Inflammatory macrophage (primary cell): ENCODE measurements at regions not wholly inside any gene's neighbourhood (a gene's known extent, or its start where the extent isn't known, plus 50 kb on each side); places are given as distances from the start of the nearest gene placed in this dataset.
"Not testable (repeated sequence)": the region's sequence is repeated elsewhere in the genome, so short reads cannot be mapped to it uniquely, and the experiment has no call there.

ENCODE experiments used
- DNase-seq, 2 donors: peaks; one replicate each; pipeline ENCODE4 v3.0.0-alpha.2; 2020 to 2022

DNA sequence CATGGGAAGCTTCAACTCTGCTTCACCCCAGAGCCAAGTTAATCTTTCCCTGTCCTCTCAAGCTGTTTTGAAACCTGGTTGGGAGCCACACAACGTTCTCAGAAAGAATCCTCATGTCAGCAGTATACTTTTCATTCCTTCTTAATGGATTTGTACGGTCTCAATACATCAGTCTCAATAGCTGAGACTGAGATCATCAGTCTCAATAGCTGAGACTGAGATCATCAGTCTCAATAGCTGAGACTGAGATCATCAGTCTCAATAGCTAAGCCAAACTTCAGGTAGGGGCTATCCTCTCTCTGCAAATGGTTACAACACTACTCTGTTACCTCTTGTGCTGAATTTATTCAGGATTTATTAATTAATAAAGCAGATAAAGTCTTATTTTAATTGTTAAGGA, 1317.4 kb upstream of the CDH9 start:
- DNase-seq, result no peak

DNA sequence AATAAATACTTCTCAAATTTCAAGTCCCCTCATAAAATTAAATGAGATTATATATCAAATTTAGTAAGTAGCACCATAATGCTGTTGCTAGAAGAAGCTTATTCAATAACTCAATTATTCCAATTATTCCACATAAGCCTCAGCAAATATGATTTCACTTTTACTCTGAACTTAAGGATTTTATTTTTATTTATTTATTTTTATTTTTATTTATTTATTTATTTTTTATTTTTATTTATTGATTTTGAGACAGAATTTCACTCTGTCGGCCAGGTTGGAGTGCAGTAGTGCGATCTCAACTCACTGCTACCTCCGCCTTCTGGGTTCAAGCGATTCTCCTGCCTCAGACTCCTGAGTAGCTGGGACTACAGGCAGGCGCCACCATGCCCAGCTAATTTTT, 1308.3 kb upstream of the CDH9 start:
- no peak for DNase-seq

DNA sequence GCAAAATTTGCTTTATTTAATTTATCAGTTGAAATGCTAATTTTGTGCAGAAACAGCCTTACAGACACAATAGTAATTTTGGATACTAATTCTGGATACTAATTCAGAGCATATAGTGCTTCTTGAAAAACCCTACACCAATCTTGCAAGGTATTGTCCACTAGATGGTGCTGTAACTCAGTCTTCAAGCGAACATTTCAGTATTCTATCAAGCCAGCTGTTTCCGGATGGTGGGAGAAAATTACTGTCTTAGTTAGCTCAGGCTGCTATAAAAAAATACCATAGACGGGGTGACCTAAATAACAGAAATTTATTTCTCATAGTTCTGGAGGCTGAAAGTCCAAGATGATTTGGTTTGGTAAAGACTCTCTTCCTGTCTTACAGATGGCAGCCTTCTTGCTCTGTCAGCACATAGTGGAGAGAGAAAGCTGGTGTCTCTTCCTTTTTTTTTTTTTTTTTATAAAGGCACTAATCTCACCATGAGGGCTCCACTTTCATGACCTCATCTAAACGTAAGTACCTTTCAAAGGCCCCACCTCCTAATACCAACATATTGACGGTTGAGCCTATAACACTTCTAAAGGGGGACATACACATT, 1306.5 kb upstream of the CDH9 start:
- peak in 1 of 2 donors; percentile 12 for DNase-seq

DNA sequence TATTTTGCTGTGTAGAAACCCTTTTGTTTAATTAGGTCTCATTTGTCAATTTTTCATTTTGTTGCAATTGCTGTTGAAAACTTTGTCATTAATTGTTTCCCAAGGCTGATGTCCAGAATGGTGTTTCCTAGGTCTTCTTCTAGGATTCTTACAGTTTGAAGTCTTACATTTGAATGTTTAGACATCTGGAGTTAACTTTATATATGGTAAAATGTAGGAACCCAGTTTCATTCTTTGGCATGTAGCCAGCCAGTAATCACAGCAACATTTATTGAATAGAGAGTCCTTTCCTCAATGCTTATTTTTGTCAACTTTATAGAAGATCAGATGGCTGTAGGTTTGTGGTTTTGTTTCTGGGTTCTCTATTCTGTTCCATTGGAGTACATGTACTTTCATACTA, 1290.8 kb upstream of the CDH9 start:
- no peak for DNase-seq

DNA sequence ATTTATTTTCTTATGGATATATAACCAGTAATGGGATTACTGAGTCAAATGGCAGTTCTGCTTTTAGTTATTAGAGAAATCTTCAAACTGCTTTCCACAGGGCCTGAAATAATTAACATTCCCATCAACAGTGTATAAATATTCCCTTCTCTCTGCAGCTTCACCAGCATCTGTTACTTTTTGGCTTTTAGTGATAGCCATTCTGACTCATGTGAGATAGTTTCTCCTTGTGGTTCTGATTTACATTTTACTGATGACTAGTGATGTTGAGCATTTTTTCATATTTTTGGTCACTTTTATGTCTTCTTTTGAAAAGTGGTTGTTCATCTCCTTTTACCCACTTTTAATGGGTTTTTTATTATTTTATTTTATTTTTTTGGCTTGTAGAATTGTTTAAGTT, 1290.3 kb upstream of the CDH9 start:
- DNase-seq, result no peak

DNA sequence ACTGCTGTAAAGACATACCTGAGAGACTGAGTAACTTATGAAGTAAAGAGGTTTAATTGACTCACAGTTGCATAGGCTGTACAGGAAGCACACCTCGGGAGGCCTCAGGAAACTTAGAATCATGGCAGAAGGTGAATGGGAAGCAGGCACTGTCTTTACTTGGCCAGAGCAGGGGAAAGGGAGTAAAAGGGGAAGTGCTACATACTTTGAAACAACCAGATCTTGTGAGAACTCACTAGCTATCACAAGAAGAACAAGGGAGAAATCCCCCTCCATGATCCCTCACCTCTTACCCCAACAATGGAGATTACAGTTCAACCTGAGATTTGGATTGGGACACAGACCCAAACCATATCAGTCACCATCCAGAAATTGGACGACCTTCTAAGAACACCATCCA, 1285.8 kb upstream of the CDH9 start:
- no peak for DNase-seq

DNA sequence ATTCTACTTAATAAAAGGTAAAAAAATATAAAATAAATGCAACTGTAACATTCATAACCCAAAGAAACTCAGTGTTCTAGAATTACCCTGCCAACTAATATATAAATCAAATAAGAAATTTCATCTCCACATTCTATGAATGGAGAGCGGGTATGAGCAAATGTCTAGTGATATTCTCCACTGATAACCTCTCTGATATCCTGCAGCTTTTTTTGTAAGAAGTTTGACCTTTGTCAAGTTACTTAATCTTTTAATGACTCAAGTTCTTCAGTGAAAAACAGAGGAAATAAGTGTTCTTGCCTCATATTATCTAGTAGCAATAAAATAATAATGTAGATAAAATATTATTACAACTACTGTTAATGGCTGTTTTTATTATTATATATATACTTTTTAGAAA, 1275.6 kb upstream of the CDH9 start:
- no peak for DNase-seq

DNA sequence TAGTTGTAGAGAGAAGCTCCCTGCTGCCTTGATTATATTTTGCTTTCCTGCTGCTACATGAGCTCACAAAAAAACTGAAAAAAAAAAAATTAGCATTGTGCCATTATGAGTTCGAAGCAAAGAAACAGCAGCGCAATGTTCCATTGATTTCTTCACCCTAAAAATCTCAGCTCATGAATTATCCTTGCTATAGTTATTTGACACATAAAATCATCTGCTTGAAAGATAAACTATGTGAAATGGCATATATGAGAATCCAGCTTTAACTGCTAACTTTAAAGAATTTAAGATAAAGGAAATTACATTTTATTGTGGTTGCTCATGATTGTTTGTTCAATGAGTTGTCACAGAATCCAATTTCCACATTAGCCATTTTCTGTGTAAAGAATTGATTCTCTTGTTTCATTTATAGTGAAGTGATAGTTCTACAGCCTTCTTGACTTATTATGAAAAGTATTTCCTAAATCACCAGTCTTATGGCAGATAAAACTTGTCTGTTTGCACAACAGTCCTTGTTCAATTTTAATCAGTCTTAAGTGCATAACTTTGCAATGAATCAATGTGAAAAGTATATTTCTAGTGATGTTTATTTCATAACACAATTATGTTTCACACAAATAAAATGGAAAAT, 1275.0 kb upstream of the CDH9 start:
- no peak for DNase-seq

DNA sequence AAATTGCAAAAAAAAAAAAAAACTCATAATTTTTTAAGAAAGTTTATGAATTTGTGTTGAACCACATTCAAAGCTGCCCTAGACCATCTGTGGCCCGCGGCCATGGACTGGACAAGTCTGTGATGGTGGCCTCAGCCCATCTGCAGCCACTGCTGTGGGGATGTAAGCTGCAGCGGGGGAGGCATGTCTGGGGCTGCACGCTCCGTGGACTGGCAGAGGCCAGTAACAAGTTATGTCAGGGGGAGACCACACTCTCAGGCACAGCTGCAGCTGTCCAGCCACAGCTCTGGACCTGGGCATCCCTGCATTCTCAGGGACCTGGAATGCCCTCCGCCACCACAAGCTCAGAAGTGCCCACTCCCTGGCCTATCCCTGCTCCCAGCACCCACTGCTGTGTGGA, 1272.3 kb upstream of the CDH9 start:
- no peak for DNase-seq

DNA sequence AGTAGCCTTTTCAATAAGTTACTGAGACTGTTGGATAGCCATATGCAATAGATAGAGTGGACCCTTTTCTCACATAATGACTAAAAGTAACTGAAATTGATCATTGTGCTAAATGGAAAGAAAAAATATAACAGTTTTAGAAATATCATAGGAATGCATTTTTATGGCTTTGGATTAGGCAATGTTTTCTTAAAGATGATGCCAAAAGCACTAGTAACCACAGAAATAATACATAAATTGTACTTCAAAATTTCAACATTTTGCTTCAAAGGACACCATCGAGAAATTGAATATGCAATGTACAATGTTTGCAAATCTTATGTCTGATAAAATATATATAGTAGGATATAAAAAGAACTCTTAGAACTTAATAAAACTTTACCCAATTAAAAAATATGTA, 1267.5 kb upstream of the CDH9 start:
- DNase-seq, result no peak

DNA sequence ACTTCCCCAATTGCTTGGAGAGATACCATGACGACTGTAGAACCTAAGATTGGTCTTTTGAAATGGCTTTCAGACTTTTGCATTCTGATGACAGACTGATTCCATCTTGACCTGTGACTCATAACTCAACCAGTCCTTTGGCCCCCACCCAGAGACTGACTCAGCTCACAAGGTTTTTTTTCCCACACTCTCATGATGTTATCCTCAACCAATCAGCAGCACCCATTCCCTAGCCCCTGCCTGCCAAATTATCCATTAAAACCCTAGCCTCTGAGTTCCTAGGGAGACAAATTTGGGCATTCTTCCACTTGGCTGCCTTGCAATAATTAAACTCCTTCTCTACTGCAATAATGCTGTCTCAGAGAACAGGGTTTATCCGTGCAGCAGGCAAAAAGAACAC, 1263.3 kb upstream of the CDH9 start:
- DNase-seq, result no peak

DNA sequence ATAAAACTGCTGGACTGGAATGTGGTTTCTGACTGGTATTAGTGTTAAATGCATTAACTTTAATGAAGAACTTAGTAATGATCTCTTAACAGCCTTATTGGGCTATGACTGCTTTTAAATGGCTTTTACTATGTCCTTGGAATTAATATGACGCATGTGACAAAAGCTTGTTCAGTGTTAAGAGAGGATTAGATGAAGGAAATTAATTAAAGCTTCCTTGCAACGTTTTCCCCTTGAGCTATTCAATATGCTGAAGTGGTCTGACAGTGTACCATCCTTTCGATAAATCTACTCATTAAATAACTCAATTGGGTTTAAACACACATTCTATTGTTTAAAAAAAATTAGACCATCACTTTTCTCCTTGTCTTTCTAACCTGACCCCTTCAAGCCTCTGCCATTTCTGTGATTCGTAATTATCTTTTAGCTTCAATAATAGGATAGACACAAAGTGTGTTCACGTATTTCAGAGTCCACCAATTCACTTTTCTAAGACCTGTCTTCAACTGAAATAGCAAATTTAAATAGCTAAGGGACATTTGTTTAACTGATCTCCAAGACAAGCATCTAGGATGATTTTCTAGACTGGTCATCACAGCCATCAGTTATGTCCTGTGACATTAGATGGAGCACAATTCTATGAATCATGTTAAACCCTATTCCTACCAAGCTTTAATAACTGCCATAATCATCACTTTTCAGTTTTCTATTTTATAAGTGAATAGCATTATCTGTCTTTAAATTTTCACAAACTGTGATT, 1258.0 kb upstream of the CDH9 start:
- no peak for DNase-seq

DNA sequence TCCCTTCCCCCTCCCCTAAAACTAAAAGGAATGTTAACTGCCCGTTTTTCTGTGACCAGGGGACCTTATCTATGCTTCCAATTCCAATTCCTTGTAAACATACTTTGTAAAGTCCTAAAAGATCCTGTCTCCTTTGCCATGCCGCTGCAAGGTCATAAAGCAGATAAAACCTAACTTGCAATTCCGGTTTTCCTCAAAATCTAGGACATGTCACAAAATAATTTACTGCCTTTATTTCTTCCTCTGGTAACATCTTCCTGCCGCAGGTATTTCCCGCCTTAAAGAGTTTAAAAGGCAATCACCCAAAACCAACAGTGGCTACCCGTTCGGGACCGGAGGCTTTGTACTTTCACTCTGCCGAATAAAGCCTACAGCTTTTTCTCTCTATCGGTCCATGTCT, 1248.6 kb upstream of the CDH9 start:
- DNase-seq, result not testable (repeated sequence)

DNA sequence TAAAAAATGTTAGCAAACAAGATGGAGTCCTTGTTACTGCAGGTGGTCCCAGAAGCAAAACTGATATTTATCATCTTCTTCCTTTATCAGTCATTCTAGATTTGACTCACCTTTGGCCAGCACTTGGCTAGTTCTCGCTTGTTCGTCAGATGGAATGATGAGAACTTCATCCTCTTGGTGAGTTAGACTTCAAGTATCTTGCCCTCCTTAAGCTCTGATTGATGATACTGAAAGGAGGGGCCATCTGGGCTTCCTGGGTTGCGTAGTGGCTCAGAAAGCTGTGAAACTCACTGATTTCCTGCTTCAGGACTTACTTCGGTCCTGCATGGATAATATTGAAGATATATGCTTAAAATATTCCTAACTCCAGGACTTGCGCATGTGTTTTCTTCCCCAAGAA, 1248.2 kb upstream of the CDH9 start:
- DNase-seq, result no peak

DNA sequence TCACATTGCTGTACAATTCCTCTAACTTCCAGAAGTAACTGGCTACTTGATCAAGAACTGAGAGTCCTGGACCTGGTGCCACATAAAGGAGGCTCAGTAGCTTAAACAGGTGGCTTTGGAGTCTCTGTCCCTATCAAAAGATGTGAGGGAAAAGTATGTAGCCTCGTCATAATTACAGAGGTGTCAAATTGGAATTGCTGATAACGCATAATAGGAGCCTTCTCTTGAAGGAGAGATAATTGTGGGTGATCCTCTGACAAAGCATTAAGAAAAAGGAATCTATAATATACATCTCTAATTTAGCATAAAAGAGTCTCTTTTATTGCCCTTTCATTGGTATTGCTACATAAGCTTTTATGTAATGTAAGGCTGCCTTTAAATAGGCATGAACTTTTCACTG, 1246.4 kb upstream of the CDH9 start:
- DNase-seq, result no peak

DNA sequence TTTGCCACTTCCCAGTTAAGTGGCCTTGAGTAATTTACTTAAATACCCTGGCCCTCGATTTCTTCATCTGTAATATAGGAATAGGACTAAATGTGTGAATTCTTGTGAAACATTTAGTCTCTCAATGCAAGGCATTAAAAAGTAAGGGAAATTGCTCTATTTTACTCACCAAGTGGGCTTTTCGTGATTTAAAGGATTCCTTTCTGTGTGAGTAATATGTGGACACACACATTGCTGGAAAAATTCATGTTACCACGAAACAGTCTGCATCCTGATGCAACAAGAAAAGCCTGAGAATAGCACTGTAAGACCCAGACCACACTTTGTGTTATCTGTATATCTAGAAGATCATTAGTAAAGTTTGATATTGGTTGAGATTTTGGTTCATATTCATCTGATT, 1243.0 kb upstream of the CDH9 start:
- DNase-seq, result no peak

DNA sequence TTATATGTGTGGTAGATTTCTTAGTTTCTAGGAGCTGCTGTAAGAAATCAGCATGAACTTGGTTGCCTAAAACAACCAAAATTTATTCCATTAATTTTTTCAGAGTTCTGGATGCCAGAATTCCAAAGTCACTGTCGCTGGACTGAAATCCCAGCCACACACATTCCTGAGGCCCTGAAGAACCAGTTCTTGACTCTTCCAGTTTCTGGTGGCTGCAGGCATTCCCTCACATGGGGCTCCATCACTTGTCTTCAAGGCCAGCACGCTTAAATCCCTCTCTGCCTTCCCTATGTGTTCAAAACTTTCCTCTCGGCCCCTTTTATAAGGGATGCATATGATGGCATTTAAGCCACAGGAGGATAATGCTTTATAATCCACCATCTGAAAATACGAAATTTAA, 1237.5 kb upstream of the CDH9 start:
- DNase-seq, result no peak

DNA sequence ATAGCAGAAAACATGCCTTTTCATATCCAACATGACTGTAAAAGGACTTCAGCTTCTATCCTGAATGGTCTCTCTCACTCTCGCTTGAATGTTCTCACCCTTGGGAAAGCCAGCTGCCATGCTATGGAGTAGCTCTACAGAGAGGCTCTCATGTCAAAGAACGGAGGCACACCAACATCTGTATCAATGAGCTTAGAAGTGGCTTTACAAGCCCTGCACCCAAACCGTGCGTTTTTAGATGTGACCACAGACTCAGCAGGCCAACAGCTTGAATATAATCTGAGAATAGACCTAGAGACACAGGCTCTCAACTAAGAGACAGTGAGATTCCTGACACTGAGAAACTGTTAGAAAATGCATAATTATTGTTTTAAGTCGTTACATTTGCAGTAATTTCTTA, 1231.6 kb upstream of the CDH9 start:
- no peak for DNase-seq

DNA sequence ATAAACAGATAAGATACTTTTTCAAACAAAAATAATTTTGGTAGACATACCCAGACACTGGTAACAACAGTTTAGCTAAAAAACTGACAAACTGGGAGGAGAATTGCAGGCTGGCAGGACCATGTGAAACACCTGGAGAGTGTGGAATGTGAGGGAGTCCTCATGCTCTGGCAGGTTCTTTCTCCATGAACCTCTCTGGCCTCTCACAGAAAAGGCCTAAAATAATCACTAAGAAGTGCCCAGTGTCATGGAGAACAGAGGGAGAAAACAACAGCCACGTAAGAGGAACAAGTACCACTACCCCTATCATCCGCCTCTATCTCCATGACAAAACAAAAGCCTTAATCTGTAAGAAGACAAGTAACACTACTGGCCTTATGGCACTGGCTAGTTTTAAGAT, 1227.5 kb upstream of the CDH9 start:
- no peak for DNase-seq

DNA sequence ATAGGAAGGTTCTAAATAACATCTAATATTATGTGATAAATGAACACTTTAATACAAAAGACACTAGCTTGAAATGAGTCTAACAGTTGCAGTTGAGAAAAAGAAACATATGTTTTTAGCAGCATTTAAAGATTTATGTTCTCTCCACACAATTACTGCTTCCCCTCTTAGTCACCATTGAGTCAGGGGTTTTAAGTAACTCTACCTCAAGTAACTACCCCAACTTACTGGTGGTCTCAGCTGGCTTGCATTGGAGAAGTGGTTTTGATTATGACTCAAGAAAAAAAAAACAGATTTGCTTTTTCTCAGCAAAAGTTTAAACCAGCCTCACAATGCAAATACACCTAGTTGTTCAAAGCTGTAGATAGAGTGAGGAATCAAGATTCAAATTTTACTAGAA, 1216.5 kb upstream of the CDH9 start:
- DNase-seq, result no peak

DNA sequence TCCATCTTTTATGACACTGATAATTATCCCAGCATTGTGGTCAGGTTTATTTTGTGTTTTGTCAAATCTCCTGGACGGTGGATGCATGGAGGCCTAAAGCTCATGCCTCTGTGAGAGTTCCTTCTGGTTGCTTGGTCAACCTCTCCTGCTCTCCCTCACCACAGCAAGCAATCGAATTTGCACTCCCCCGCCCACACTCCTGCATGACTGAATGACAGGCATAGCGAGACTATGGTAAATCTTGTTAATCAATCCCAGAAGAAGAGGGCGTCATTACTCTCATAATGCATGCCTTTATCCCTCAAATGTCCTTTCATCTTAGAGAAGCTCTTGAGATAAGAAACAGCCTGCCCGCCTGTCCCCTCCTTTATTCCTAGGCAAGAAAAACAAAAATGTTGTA, 1215.0 kb upstream of the CDH9 start:
- no peak for DNase-seq

DNA sequence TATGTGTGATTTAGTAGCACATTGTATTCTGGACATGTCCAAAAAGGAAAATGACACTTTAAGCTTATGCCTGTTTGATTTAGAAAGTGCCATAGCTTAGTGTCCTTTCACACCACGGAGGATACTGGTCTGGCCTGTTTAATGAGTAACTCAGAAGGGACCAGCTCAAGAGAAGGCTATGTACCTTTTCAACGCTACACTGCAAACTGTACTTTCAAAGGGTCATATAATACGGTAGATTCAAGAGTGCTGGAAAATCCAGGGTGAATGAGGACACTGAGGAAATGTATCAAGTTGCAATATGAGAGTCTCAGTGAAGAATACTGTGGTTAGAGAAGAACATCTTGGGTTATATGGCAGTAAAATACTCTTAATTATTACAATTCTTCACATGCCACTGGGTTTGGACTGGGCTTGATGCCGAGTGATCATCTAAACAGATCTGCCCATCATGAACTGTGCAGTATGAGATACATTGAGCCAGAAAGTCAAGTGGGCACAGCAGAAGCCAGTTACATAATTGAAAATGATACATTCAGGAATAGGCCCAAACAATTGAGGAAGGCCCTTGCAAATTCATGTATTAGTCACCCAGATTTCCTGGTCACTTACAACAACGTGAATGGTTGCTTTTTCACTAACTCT, 1211.5 kb upstream of the CDH9 start:
- no peak for DNase-seq

DNA sequence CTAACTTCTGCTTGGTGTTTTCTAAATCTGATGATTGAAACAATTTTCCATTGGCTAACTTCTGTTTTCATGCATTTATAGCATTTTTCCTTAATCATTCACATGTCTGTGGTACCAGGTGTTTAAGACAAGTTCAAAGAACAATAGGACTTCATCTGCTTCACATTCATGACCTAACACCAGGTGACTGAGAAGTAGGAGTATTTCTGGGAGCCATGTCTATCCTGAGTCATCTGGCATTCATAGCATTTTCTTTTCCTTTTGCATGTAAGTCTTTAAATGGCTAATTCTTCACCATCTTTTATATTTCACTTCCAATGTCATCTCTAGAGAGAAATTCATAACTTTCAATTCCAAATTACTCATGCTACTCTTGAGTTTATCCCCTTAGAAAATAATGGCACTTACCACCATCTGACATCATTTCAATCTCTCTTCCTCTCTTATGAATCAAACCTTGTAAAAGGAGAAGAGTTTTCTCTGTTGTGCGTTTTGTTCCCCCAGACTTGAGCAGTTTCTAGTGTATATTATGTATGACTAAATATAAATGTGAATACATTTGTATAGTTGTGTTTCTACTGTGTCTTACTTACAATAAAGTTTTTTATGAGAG, 1196.1 kb upstream of the CDH9 start:
- DNase-seq, result no peak

DNA sequence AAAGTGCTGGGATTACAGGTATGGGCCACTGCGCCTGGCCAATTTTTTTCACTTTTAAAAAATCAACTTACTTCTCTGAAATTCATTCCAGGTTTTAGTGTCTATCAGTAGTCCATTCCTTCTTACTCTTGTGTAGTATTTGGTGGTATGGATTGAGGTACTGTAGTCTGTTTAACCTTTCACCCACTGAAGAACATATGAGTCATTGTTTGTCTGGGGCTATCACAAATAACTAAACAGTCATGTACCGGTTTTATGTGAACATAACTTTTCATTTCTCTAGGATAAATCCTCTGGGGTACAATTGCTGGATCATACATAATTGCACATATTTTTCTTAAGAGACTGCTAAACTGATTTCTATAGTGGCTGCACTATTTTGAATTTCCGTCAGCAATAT, 1188.0 kb upstream of the CDH9 start:
- DNase-seq, result no peak
